ENCODE measurements at regions not wholly inside any gene's neighbourhood (a gene's known extent, or its start where the extent isn't known, plus 50 kb on each side); places are given as distances from the start of the nearest gene placed in this dataset.

- Histone ChIP-seq H3K4me2 (ENCODE audit: insufficient read depth in 1 of 2, low read depth in 2 of 2, low read length in 2 of 2) (no peak overlapping the region), H4K8ac (ENCODE audit: extremely low read depth, insufficient read depth, low read length) (no peak overlapping the region), H3K4ac (replicated peaks; ENCODE audit: insufficient read length, low read depth, low read length) (no peak overlapping the region), H3K18ac (ENCODE audit: extremely low read depth, low read length) (no peak overlapping the region), H2AK5ac (ENCODE audit: low read depth, low read length) (no peak overlapping the region), H2BK15ac (ENCODE audit: low read length) (no peak overlapping the region), H2AFZ (ENCODE audit: low read length) (no peak overlapping the region), H3K79me1 (ENCODE audit: low read depth, low read length) (no peaks in the 10 kb centered on the region), H3K56ac (replicated peaks; ENCODE audit: insufficient read length, low read depth, low read length) (no peak overlapping the region), H3K36me3 (ENCODE audit: control insufficient read depth in 2 of 4, insufficient read depth in 4 of 4, low read length in 3 of 4) (no peaks in the 10 kb centered on the region), H3K4me1 (replicated peaks in 1 of 4; ENCODE audit: control insufficient read depth in 3 of 4, insufficient read depth in 4 of 4, low read length in 3 of 4) (no peaks in the 10 kb centered on the region; a peak in 1 of 7 replicates), H3K23me2 (ENCODE audit: low read depth, low read length) (no peaks in the 10 kb centered on the region; the same call in 1 of the 2 replicates), H3K9ac (replicated peaks in 1 of 4; ENCODE audit: extremely low read depth in 1 of 4, low read depth in 3 of 4, low read length in 3 of 4) (no peak overlapping the region), H3K23ac (ENCODE audit: insufficient read length) (no peak overlapping the region), H4K91ac (replicated peaks; ENCODE audit: insufficient read length, low read length) (no peak overlapping the region), H3K27ac (ENCODE audit: low read depth, low read length) (no peak overlapping the region), H2BK120ac (replicated peaks; ENCODE audit: low read depth, low read length) (no peak overlapping the region), H2BK12ac (ENCODE audit: low read depth, low read length) (no peak overlapping the region), H3K4me3 (ENCODE audit: extremely low read depth in 1 of 4, insufficient read depth in 2 of 4, low read depth in 3 of 4, low read length in 4 of 4) (no peak overlapping the region), H3K79me2 (ENCODE audit: control insufficient read depth in 1 of 2, insufficient read depth in 2 of 2, low read length in 2 of 2) (no peaks in the 10 kb centered on the region), H3K14ac (ENCODE audit: insufficient read length) (no peak overlapping the region), H2BK20ac (ENCODE audit: low read length) (no peak overlapping the region), H2BK5ac (ENCODE audit: low read depth, low read length) (no peak overlapping the region), H4K5ac (ENCODE audit: insufficient read length, low read depth, low read length) (no peak overlapping the region), H3K27me3 (replicated peaks in 1 of 4; ENCODE audit: control insufficient read depth in 3 of 4, extremely low read depth in 1 of 4, insufficient read depth in 3 of 4, low read length in 3 of 4) (no peaks in the 10 kb centered on the region; a peak in 1 of 7 replicates), H4K20me1 (replicated peaks in 1 of 2; ENCODE audit: control insufficient read depth in 1 of 2, insufficient read depth in 2 of 2, low read length in 2 of 2) (no peaks in the 10 kb centered on the region), H3K9me3 (ENCODE audit: insufficient read depth in 2 of 2, low read depth in 1 of 2, low read length in 1 of 2) (no peaks in the 10 kb centered on the region)
- FAIRE-seq: no peak
- 81% methylated on average over 6 of the region's 6 CpGs; no CpG with 5 or more reads in 1 of the 2 experiments for WGBS, 2 experiments (ENCODE audit: extremely low coverage in 1 of 2, insufficient coverage in 1 of 2, insufficient read length in 1 of 2, insufficient replicate concordance in 2 of 2, low coverage in 1 of 2, low lambda C conversion rate in 2 of 2, missing lambda C conversion rate in 1 of 2)
- ChIA-PET POLR2A (ENCODE audit: partially characterized antibody) (no interaction called here), CTCF (ENCODE audit: partially characterized antibody) (interaction anchor here (1.0 to 1.2 kb wide), 3 partner anchors 9 to 27 kb away, joined by 3 to 6 read pairs (median 5); no protein-coding TSS in a partner anchor)
- no peak for TF ChIP-seq BACH1 (IDR thresholded peaks at IDR 0.05; ENCODE audit: low read length)
- no peak for TF ChIP-seq CBX5 (IDR thresholded peaks at IDR 0.05; ENCODE audit: low read depth, low read length)
- no peak for TF ChIP-seq SP4 (IDR thresholded peaks at IDR 0.05; ENCODE audit: low read length)
- TF ChIP-seq RXRA (IDR thresholded peaks at IDR 0.05; ENCODE audit: insufficient read depth, low read depth, low read length): no peak
- TF ChIP-seq FOSL1 (IDR thresholded peaks at IDR 0.05; ENCODE audit: insufficient read depth, low read depth, low read length): no peak
- no peak for TF ChIP-seq SIRT6 (IDR thresholded peaks at IDR 0.05; ENCODE audit: low read length)
- TF ChIP-seq, protein P1, sequence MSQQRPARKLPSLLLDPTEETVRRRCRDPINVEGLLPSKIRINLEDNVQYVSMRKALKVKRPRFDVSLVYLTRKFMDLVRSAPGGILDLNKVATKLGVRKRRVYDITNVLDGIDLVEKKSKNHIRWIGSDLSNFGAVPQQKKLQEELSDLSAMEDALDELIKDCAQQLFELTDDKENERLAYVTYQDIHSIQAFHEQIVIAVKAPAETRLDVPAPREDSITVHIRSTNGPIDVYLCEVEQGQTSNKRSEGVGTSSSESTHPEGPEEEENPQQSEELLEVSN (IDR thresholded peaks at IDR 0.05): no peak
- TF ChIP-seq CHD2 (IDR thresholded peaks at IDR 0.05; ENCODE audit: low read length): no peak
- TF ChIP-seq CREB1 (IDR thresholded peaks at IDR 0.05): no peak
- no peak for TF ChIP-seq RNF2 (IDR thresholded peaks at IDR 0.05; ENCODE audit: borderline replicate concordance, low read depth, low read length, missing control alignments, poor library complexity, severe bottlenecking)
- TF ChIP-seq SP1 (IDR thresholded peaks at IDR 0.05; ENCODE audit: low read depth, low read length): no peak
- DNase-seq (ENCODE audit: low read depth in 1 of 2, low spot score in 2 of 2): no peak
Observed at GRCh38 chr18:39991696-39992265, 1963.3 kb upstream of the PIK3C3 start.

Data from H1 (cell line).